ENCODE measurements at regions not wholly inside any gene's neighbourhood (a gene's known extent, or its start where the extent isn't known, plus 50 kb on each side); places are given as distances from the start of the nearest gene placed in this dataset.
A peak's percentile ranks its signal among the peaks of the same experiment; 100 is the strongest.
"Not testable (repeated sequence)": the region's sequence is repeated elsewhere in the genome, so short reads cannot be mapped to it uniquely, and the experiment has no call there.

DNA sequence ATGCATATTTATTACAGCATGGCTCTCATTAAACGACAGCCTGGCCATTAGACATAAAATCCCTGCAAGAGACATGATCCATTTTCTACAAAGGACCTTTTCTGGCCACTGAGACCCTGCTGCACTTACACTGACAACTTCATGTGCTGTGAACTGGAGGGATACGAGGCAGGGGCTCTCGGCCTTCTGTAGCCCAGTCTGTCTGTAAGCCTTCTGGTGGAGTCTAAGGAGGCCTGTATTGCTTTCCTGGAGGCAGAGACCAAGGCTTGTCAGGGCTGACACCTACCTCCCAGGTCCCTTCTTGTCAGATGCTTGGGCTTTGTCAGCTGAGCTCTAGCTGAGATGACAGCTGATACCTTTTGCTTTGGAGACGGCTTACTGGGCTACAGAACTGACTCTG lies 776.9 kb upstream of the ARPP21 start:
- DNase-seq (ENCODE audit: low read depth): no peak

- no peak for DNase-seq (ENCODE audit: low read depth)
Measured at GRCh38 chr3:34863485-34863884, 775.8 kb upstream of the ARPP21 start.

GRCh38 chr3:34864011-34864410 lies 775.3 kb upstream of the ARPP21 start:
- peak; percentile 79 for DNase-seq (ENCODE audit: low read depth)

DNA sequence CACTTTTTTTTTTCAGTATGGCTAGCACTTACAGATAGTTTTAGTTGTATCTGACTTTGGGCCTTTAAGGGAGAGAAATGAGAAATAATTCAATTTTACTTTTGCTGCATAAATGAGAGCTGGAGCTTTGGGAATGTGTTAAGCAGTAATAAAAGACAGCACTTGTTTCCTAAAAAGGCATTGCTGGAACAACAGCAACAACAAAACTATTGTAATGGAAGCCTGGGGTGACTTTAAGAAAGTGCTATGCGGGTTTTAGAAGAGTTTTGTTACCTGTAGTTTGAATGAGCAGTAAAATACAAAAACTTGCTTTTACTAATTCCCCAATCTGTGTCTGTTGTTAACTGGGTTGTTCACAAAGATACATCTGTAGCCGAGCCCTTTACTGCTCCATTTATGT lies 774.0 kb upstream of the ARPP21 start:
- no peak for DNase-seq (ENCODE audit: low read depth)

DNA sequence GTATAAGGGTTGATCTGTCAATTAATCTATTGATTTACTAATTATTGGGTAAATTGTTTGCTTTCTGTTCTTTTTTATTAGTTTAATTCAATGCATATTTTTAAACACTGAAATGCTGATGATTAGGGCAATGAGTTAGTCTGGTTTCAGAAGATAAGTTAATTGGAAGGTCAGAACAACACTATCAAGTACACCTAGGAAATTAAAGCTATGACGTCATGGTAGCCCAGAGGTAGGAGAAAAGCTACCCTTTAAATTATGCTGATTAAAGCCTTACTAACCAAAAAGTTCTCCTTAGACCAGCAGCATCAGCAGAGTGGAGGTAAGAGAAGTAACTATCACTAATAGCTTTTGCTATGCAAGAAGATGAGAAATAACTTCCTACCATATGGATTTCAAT lies 770.4 kb upstream of the ARPP21 start:
- no peak for DNase-seq (ENCODE audit: low read depth)

DNA sequence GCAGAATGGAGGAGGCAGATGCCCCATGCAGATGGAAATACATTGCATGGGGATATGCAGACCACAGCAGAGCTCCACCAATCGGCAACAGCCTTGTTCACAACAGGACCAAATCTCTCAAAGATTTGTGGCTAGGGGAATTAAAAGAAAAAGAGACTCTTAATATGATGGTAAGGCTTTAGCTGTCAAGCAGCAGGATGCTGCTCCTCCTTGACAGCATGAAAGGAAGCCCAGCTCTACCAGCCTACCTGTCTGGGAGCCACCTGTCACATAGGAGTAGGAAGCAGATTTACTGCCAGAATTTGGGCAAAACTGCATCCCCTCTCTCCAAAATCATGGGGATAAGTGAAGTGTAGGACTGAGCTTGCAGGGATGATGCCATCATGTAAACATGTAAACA lies 769.6 kb upstream of the ARPP21 start:
- DNase-seq (ENCODE audit: low read depth): no peak

DNA sequence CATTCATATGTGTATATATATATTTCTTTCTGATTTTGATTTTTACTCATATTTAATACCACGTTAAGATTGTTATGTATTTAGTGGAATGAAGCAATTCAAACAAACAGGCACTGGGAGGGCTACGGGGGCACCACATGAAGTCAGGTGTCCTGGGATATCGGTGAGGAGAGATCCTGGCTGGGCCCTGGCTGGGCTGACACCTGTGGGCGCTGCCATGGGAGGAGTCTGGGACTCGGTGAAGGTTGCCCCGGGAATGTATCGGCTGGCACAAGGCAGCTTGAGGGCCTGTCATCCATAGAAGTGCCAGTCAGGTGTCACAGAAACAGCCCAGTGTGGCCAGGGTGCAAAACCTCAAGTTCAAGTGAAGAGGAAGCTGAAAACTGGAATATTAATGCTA lies 766.9 kb upstream of the ARPP21 start:
- DNase-seq (ENCODE audit: low read depth): no peak

DNA sequence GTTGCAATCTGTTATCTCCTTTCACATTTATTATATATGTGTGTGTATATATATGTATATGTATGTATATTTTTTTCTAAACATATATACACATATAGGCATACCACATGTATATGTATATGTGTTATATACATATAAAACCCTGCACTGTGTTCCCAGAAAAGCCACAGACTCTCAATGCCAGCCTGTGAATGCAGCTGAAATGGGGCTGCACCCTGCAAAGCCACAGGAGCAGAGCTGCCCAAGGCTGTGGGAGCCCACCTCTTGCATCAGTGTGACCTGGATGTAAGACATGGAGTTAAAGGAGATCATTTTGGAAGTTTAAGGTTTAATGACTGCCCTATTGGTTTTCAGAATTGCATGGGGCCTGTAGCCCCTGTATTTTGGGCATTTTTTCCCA lies 762.3 kb upstream of the ARPP21 start:
- DNase-seq (ENCODE audit: low read depth): no peak

GRCh38 chr3:34878488-34878887 lies 760.8 kb upstream of the ARPP21 start:
- no peak for DNase-seq (ENCODE audit: low read depth)

DNA sequence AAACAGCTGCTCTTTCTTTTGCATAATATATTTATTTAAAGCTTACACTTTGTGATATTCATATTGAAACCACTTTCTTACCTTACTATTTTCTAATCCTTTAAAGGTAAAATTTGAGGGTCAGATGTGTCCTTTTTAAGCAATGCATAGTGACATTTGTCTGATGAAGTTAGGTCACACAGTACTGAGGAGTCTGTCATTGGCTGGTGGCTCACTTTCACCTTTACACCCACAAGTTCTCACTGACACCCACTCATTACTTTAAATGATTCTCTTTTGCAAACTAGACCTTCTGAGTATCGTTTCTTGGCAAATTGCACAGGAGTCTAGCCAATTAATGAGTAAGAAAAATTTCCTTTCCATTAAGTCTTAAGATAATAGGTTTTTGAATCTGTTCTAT lies 758.3 kb upstream of the ARPP21 start:
- DNase-seq (ENCODE audit: low read depth): no peak

GRCh38 chr3:34882764-34883163 lies 756.6 kb upstream of the ARPP21 start:
- peak; percentile 5 for DNase-seq (ENCODE audit: low read depth)

- DNase-seq (ENCODE audit: low read depth): no peak
Measured at GRCh38 chr3:34884007-34884406, 755.3 kb upstream of the ARPP21 start.

DNA sequence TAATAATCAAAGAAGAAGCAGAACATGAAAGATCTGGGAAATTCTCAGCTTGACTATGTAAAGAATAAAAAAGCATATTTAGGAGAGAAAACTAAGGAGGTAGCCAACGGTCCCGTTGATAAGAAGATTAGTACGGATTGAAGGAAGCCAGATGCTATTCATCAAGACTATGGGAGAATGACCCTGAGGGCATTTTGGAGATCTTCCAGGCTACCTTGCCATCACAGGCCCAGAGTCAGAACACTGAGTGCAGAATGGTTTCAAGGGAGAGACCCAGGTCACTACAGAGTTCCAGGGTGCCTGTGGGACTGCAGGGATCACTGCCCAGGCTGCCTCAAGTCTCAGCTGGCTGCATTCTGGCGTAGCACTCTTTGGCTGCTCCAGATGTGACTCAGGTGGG lies 752.9 kb upstream of the ARPP21 start:
- no peak for DNase-seq (ENCODE audit: low read depth)

- no peak for DNase-seq (ENCODE audit: low read depth)
Measured at GRCh38 chr3:34889641-34890040, 749.7 kb upstream of the ARPP21 start.

GRCh38 chr3:34890247-34890646 lies 749.1 kb upstream of the ARPP21 start:
- no peak for DNase-seq (ENCODE audit: low read depth)

GRCh38 chr3:34891941-34892340 lies 747.4 kb upstream of the ARPP21 start:
- DNase-seq (ENCODE audit: low read depth): no peak

DNA sequence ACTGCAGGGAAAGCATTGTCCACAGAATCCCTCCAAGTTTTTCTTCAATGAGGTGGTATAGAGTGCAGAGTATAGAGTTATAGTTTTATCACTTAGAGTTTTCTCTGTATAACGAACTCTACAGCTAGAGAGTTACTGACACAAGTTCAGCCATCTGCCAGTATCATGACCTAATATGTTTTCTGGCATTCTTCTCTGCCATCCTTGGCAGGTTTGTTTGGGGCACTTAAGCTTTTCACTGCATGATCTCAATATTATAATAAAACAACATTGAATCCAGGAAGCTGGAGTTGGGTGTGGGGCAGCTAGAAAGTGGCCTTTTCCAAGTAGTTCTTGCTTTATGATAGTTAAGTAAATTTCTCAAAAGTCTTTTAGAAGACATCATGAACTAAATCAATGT lies 743.5 kb upstream of the ARPP21 start:
- DNase-seq (ENCODE audit: low read depth): no peak

- DNase-seq (ENCODE audit: low read depth): not testable (repeated sequence)
Measured at GRCh38 chr3:34909679-34910078, 729.6 kb upstream of the ARPP21 start.

- DNase-seq (ENCODE audit: low read depth): no peak
Measured at GRCh38 chr3:34919025-34919424, 720.3 kb upstream of the ARPP21 start.

DNA sequence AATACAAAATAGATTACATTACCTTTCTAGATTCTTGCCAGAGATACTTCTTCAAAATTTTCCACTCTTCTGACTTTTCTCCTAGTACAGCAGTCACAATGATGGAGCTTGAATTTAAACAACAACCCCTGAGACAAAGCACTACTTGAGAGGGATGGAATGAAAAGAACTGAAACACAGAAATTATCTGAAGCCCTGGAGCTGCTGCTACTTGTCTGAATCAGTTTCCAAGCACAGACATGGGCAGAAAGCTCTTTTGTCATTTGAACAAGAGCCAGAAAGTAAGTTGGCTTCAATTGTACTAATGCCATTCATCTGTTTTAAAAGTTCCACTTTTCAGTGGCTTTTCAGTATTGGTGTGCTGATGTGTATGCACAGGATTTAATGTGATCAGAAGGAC lies 718.5 kb upstream of the ARPP21 start:
- DNase-seq (ENCODE audit: low read depth): no peak

GRCh38 chr3:34924961-34925360 lies 714.4 kb upstream of the ARPP21 start:
- no peak for DNase-seq (ENCODE audit: low read depth)

DNA sequence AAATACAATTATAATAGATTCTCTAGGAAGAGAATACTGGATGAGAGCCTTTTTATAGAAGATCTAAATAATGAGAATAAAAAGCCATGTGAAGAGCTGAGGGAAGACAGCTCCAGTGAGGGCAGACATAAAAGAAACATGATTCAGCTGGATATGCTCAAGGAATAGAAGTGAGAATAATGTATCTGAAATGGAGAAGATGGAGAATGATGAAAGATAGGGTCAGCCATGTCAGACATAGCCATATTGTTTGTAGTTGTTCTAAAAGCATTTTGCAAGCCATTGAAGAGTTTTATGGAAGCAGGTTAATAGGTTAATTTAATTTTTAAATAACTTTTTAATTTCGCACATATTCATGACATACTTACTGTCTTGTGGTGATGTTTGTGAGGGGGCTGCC lies 713.5 kb upstream of the ARPP21 start:
- no peak for DNase-seq (ENCODE audit: low read depth)

- peak; percentile 27 for DNase-seq (ENCODE audit: low read depth)
Measured at GRCh38 chr3:34929036-34929435, 710.3 kb upstream of the ARPP21 start.

GRCh38 chr3:34934660-34935059 lies 704.7 kb upstream of the ARPP21 start:
- DNase-seq (ENCODE audit: low read depth): no peak

DNA sequence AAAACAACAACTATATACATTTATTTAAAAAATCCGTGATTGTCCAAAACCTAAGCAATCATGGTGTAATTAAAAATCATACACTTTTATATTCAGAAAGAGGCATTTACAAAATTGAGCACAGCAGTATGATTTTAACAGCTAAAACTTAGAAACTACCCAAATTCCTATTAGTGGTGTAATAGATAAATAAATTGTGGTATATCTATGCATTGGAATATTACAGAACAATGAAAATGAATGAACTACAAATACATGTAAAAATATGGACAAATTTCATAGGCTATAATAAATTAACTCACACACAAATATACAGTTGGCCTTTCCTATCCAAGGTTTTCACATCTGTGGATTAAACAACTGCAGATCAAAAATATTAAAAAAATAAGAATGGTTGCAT lies 700.5 kb upstream of the ARPP21 start:
- no peak for DNase-seq (ENCODE audit: low read depth)

All from HT1080 (cell line).